Endothelial cell of umbilical vein (primary cell): ENCODE measurements at regions not wholly inside any gene's neighbourhood (a gene's known extent, or its start where the extent isn't known, plus 50 kb on each side); places are given as distances from the start of the nearest gene placed in this dataset.

Experiments
- BruUV-seq: library from RNA; stranded (reverse); fragments of 400-500 nt; replicated peaks from 2 replicates; lab custom pipeline; 2021; lab: Mats Ljungman, UMichigan
- CTCF ChIA-PET: fragments of 300-600, 350-600 bp; sonication (Branson Sonifier 250); formaldehyde crosslinking; loops from one replicate; lab custom pipeline; 2021; ENCODE audit warnings: antibody characterized with exemption, inconsistent platforms; lab: Charles Lee
- POLR2A ChIA-PET: fragments of 300-600, 350-600 bp; sonication (Branson Sonifier 250); formaldehyde crosslinking; loops from one replicate; lab custom pipeline; 2021; ENCODE audit warnings: antibody characterized with exemption, inconsistent platforms; lab: Charles Lee
- DNase-seq: peaks from one replicate; pipeline ENCODE4 v3.0.0-alpha.2; 2011; ENCODE audit warnings: low read depth, low spot score
- FAIRE-seq: peaks from 2 replicates; lab custom pipeline; 2011; peaks lifted over from hg19 to GRCh38; lab: Jason Lieb, UNC
- H2AFZ ChIP-seq: 2 replicates; pipeline ENCODE4 v1.6.0; 2012; ENCODE audit warnings: low read depth, low read length, control low read depth, inconsistent platforms
- H3K27ac ChIP-seq: 2 replicates; pipeline ENCODE4 v1.5.1; 2011; ENCODE audit warnings: low read depth, mild to moderate bottlenecking, control low read depth, low read length, moderate library complexity; ENCODE audit not compliant: insufficient read depth
- H3K27me3 ChIP-seq, 2 experiments: 2 replicates each; pipeline versions ENCODE4 v1.6.0 to v1.6.1; 2011; ENCODE audit warnings: low read length in 2 of 2, mixed read lengths in 1 of 2; ENCODE audit not compliant: control insufficient read depth in 2 of 2, insufficient read depth in 2 of 2
- H3K36me3 ChIP-seq, 2 experiments: 2 replicates in 1 of 2; 3 replicates in 1 of 2; pipeline ENCODE4 v1.5.1; 2011; ENCODE audit warnings: low read length in 2 of 2, mild to moderate bottlenecking in 1 of 2, moderate library complexity in 1 of 2; ENCODE audit not compliant: control insufficient read depth in 2 of 2, insufficient read depth in 2 of 2; ENCODE audit errors: extremely low read depth in 1 of 2
- H3K4me1 ChIP-seq: 3 replicates; pipeline ENCODE4 v1.5.1; 2011; ENCODE audit warnings: mild to moderate bottlenecking, low read length; ENCODE audit not compliant: control insufficient read depth, insufficient read depth; ENCODE audit errors: extremely low read depth
- H3K4me2 ChIP-seq: 2 replicates; pipeline ENCODE4 v1.6.1; 2011; ENCODE audit warnings: low read length, control low read depth, mixed read lengths; ENCODE audit not compliant: insufficient read depth
- H3K4me3 ChIP-seq, 3 experiments: fragments of 200-600 bp in 1 of 3; sonication (generic), shearing (Covaris generic) in 1 of 3; replicated peaks in 1 of 3; 2 replicates each; pipeline ENCODE4 v1.5.1; 2011 to 2016; ENCODE audit warnings: control low read depth in 3 of 3, low read length in 3 of 3, mild to moderate bottlenecking in 2 of 3, inconsistent platforms in 1 of 3, low read depth in 1 of 3, moderate library complexity in 1 of 3; ENCODE audit not compliant: insufficient read depth in 1 of 3
- H3K79me2 ChIP-seq: 2 replicates; pipeline ENCODE4 v1.6.0; 2012; ENCODE audit warnings: low read length, inconsistent platforms; ENCODE audit not compliant: control insufficient read depth, insufficient read depth
- H3K9ac ChIP-seq: replicated peaks from 2 replicates; pipeline ENCODE3; 2011; ENCODE audit warnings: low read length, control low read depth; ENCODE audit not compliant: insufficient read depth; ENCODE audit errors: extremely low read depth
- H3K9me1 ChIP-seq: replicated peaks from 3 replicates; pipeline ENCODE4 v1.6.0; 2011; ENCODE audit warnings: mild to moderate bottlenecking, low read length; ENCODE audit not compliant: control insufficient read depth, insufficient read depth; ENCODE audit errors: extremely low read depth
- H3K9me3 ChIP-seq: replicated peaks from 2 replicates; pipeline ENCODE4 v1.5.1; 2012; ENCODE audit warnings: low read length, inconsistent platforms; ENCODE audit not compliant: control insufficient read depth, insufficient read depth
- H4K20me1 ChIP-seq: replicated peaks from 2 replicates; pipeline ENCODE3; 2011; ENCODE audit warnings: mild to moderate bottlenecking, low read length; ENCODE audit not compliant: control insufficient read depth, insufficient read depth; ENCODE audit errors: extremely low read depth
- CTCF ChIP-seq, 2 donors: IDR thresholded peaks; 1 replicate in 1 of 2; 2 replicates in 1 of 2; pipeline ENCODE4 v1.5.1; 2011; ENCODE audit warnings: low read length in 2 of 2, mild to moderate bottlenecking in 2 of 2, moderate library complexity in 2 of 2, control low read depth in 1 of 2, inconsistent platforms in 1 of 2, low read depth in 1 of 2; ENCODE audit not compliant: insufficient read depth in 1 of 2; ENCODE audit errors: extremely low read depth in 1 of 2
- EZH2 ChIP-seq: IDR thresholded peaks from 2 replicates; pipeline ENCODE4 v1.6.1; 2012; ENCODE audit warnings: borderline replicate concordance, low read depth, mild to moderate bottlenecking, moderate library complexity, low read length, inconsistent platforms; ENCODE audit not compliant: severe bottlenecking
- FOS ChIP-seq: IDR thresholded peaks from 2 replicates; pipeline ENCODE4 v1.6.1; 2011; ENCODE audit warnings: mild to moderate bottlenecking, low read length, moderate library complexity, borderline replicate concordance; ENCODE audit not compliant: insufficient read depth
- GATA2 ChIP-seq: IDR thresholded peaks from 2 replicates; pipeline ENCODE4 v1.7.0; 2011; ENCODE audit warnings: low read depth, mild to moderate bottlenecking, moderate library complexity, mixed read lengths, low read length; ENCODE audit not compliant: insufficient read length, insufficient read depth
- JUN ChIP-seq: IDR thresholded peaks from 2 replicates; pipeline ENCODE4 v1.6.1; 2011; ENCODE audit warnings: borderline replicate concordance, low read depth; ENCODE audit not compliant: insufficient read length, insufficient read depth
- MAX ChIP-seq: IDR thresholded peaks from 2 replicates; pipeline ENCODE4 v1.6.1; 2011; ENCODE audit not compliant: insufficient read depth, insufficient read length
- MYC ChIP-seq: IDR thresholded peaks from one replicate; pipeline ENCODE4 v1.6.1; 2011; ENCODE audit warnings: mild to moderate bottlenecking, low read depth, low read length
- POLR2A ChIP-seq: IDR thresholded peaks from 2 replicates; pipeline ENCODE4 v1.6.1; 2012; ENCODE audit warnings: low read depth, mild to moderate bottlenecking, control low read depth, low read length
- POLR2AphosphoS5 ChIP-seq: IDR thresholded peaks from 2 replicates; pipeline ENCODE4 v1.6.1; 2012; ENCODE audit warnings: low read depth, mild to moderate bottlenecking, control low read depth, low read length, moderate library complexity; ENCODE audit not compliant: insufficient read depth
- dilution Hi-C: fragments of 300-500 bp; cut with MboI; formaldehyde crosslinking; loops from one replicate; pipeline ENCODE4 v1.15.0; 2019; ENCODE audit warnings: low sequenced_read_pairs; ENCODE audit not compliant: extremely low pct_ligation_motif_present
- intact Hi-C: fragments of 100-400 bp; cut with micrococcal nuclease; formaldehyde crosslinking; loops from one replicate; pipeline ENCODE4 v1.10.0; 2022

GRCh38 chr9:23621188-23621587 lies 204.9 kb downstream of the ELAVL2 start:
- POLR2A ChIA-PET, result interaction anchor here (1.0 kb wide), 1 partner anchor 9 kb away, joined by 4 read pairs; no protein-coding TSS in a partner anchor
- Histone ChIP-seq H3K79me2 (no peaks in the 10 kb centered on the region), H3K27ac (peak overlapping the region; percentile 90), H3K27me3 (no peaks in the 10 kb centered on the region), H3K36me3 (no peaks in the 10 kb centered on the region), H3K9ac (peak overlapping the region; percentile 54), H3K4me2 (peak overlapping the region; percentile 81), H3K9me1 (no peaks in the 10 kb centered on the region), H4K20me1 (no peaks in the 10 kb centered on the region), H3K4me1 (peaks cover 21% of the 10 kb centered on the region), H2AFZ (peak overlapping the region; percentile 63), H3K4me3 (no peak overlapping the region), H3K9me3 (no peaks in the 10 kb centered on the region)
- dilution Hi-C loops, result no loop called here
- FAIRE-seq, result peak; percentile 24
- DNase-seq, result no peak
- intact Hi-C loops, result loop anchor here (10.0 kb wide), 1 partner anchor 576 kb away; no protein-coding TSS in a partner anchor
- CTCF ChIA-PET, result interaction anchor here (1.3 kb wide), 1 partner anchor 9 kb away, joined by 6 read pairs; no protein-coding TSS in a partner anchor
- no peak for TF ChIP-seq CTCF (IDR thresholded peaks at IDR 0.05; ENCODE audit: extremely low read depth in 1 of 2, insufficient read depth in 1 of 2, low read depth in 1 of 2, low read length in 2 of 2)
- TF ChIP-seq POLR2A, result no peak
- no peak for TF ChIP-seq GATA2
- peak; percentile 19 for TF ChIP-seq FOS
- BruUV-seq, result no TSS peak

- Histone ChIP-seq H3K4me2 (peak overlapping the region; percentile 81), H3K27ac (peak overlapping the region; percentile 90), H2AFZ (peak overlapping the region; percentile 75), H3K36me3 (no peaks in the 10 kb centered on the region), H3K9me1 (no peaks in the 10 kb centered on the region), H4K20me1 (no peaks in the 10 kb centered on the region), H3K4me3 (peak overlapping the region in 1 of 3 experiments; percentile 11), H3K27me3 (no peaks in the 10 kb centered on the region), H3K9ac (peak overlapping the region; percentile 53), H3K79me2 (no peaks in the 10 kb centered on the region), H3K9me3 (no peaks in the 10 kb centered on the region), H3K4me1 (peaks cover 21% of the 10 kb centered on the region)
- CTCF ChIA-PET, result interaction anchor here (1.3 to 1.5 kb wide), 2 partner anchors 10 to 11 kb away, joined by 4 to 6 read pairs; no protein-coding TSS in a partner anchor
- POLR2A ChIA-PET, result interaction anchor here (1.0 kb wide), 1 partner anchor 10 kb away, joined by 4 read pairs; no protein-coding TSS in a partner anchor
- peak; percentile 94 for TF ChIP-seq JUN
- TF ChIP-seq MAX, result peak; percentile 42
- TF ChIP-seq EZH2, result no peak
- TF ChIP-seq MYC, result no peak
- TF ChIP-seq FOS, result peak; percentile 68
- TF ChIP-seq POLR2AphosphoS5, result peak; percentile 64
- peak; percentile 58 for TF ChIP-seq GATA2
- no TSS peak for BruUV-seq
- intact Hi-C loops, result loop anchor here (1.0 to 10.0 kb wide), 3 partner anchors 60 to 577 kb away; no protein-coding TSS in a partner anchor
- dilution Hi-C loops, result no loop called here
- DNase-seq, result peak; percentile 97
- FAIRE-seq, result peak; percentile 97
These were observed 204.1 kb downstream of the ELAVL2 start for GRCh38 chr9:23621924-23622323.
